ENCODE measurements at regions not wholly inside any gene's neighbourhood (a gene's known extent, or its start where the extent isn't known, plus 50 kb on each side); places are given as distances from the start of the nearest gene placed in this dataset.

GRCh38 chr15:87805117-87805820 lies 451.3 kb downstream of the NTRK3 start:
- Histone ChIP-seq H2AFZ (ENCODE audit: low read length) (no peak overlapping the region), H3K27ac (ENCODE audit: insufficient read depth, low read length) (no peak overlapping the region)
- no peak for DNase-seq (ENCODE audit: low read depth in 2 of 2)

GRCh38 chr15:87804451-87804850 lies 452.1 kb downstream of the NTRK3 start:
- Histone ChIP-seq H3K4me1 (ENCODE audit: control insufficient read depth, extremely low read depth, insufficient read depth, low read length) (no peaks in the 10 kb centered on the region), H3K9me3 (ENCODE audit: control insufficient read depth, insufficient read depth, low read depth, low read length) (no peaks in the 10 kb centered on the region), H3K4me3 (replicated peaks in 1 of 4; ENCODE audit: control extremely low read depth in 1 of 4, insufficient read depth in 1 of 4, low read depth in 3 of 4, low read length in 4 of 4) (no peak overlapping the region), H4K20me1 (ENCODE audit: control insufficient read depth, extremely low read depth, insufficient read depth, low read length) (no peaks in the 10 kb centered on the region), H2AFZ (ENCODE audit: low read length) (no peak overlapping the region), H3K9ac (ENCODE audit: insufficient read depth, low read length) (no peak overlapping the region), H3K36me3 (ENCODE audit: control insufficient read depth, insufficient read depth, low read length) (no peaks in the 10 kb centered on the region), H3K4me2 (ENCODE audit: extremely low read depth, insufficient read depth, low read length) (no peak overlapping the region), H3K79me2 (ENCODE audit: control insufficient read depth, insufficient read depth, low read length) (no peaks in the 10 kb centered on the region), H3K27me3 (ENCODE audit: control insufficient read depth, insufficient read depth, low read length) (no peaks in the 10 kb centered on the region), H3K27ac (ENCODE audit: insufficient read depth, low read length) (no peak overlapping the region)
- no peak for DNase-seq (ENCODE audit: low read depth in 2 of 2)
- no peak for TF ChIP-seq CTCF (conservative IDR thresholded peaks at IDR 0.05 in 1 of 2, IDR thresholded peaks at IDR 0.05 in 1 of 2; ENCODE audit: low read depth in 1 of 2, low read length in 2 of 2)
- TF ChIP-seq EZH2 (IDR thresholded peaks at IDR 0.05; ENCODE audit: low read length, missing control alignments) = no peak

More at GRCh38 chr15:87805117-87805820, 451.3 kb downstream of the NTRK3 start:
- TF ChIP-seq CTCF (conservative IDR thresholded peaks at IDR 0.05 in 1 of 2, IDR thresholded peaks at IDR 0.05 in 1 of 2; ENCODE audit: low read depth in 1 of 2, low read length in 2 of 2) = no peak
- TF ChIP-seq EZH2 (IDR thresholded peaks at IDR 0.05; ENCODE audit: low read length, missing control alignments) = no peak
- Histone ChIP-seq H3K36me3 (ENCODE audit: control insufficient read depth, insufficient read depth, low read length) (no peaks in the 10 kb centered on the region), H4K20me1 (ENCODE audit: control insufficient read depth, extremely low read depth, insufficient read depth, low read length) (no peaks in the 10 kb centered on the region), H3K27me3 (ENCODE audit: control insufficient read depth, insufficient read depth, low read length) (no peaks in the 10 kb centered on the region), H3K9ac (ENCODE audit: insufficient read depth, low read length) (no peak overlapping the region), H3K4me2 (ENCODE audit: extremely low read depth, insufficient read depth, low read length) (no peak overlapping the region), H3K79me2 (ENCODE audit: control insufficient read depth, insufficient read depth, low read length) (no peaks in the 10 kb centered on the region), H3K4me3 (replicated peaks in 1 of 4; ENCODE audit: control extremely low read depth in 1 of 4, insufficient read depth in 1 of 4, low read depth in 3 of 4, low read length in 4 of 4) (no peak overlapping the region), H3K9me3 (ENCODE audit: control insufficient read depth, insufficient read depth, low read depth, low read length) (no peaks in the 10 kb centered on the region), H3K4me1 (ENCODE audit: control insufficient read depth, extremely low read depth, insufficient read depth, low read length) (no peaks in the 10 kb centered on the region)

GRCh38 chr15:87799838-87800237 lies 456.7 kb downstream of the NTRK3 start:
- Histone ChIP-seq H3K9me3 (ENCODE audit: control insufficient read depth, insufficient read depth, low read depth, low read length) (no peaks in the 10 kb centered on the region), H3K27me3 (ENCODE audit: control insufficient read depth, insufficient read depth, low read length) (no peaks in the 10 kb centered on the region), H2AFZ (ENCODE audit: low read length) (no peak overlapping the region), H4K20me1 (ENCODE audit: control insufficient read depth, extremely low read depth, insufficient read depth, low read length) (no peaks in the 10 kb centered on the region), H3K9ac (ENCODE audit: insufficient read depth, low read length) (no peak overlapping the region), H3K79me2 (ENCODE audit: control insufficient read depth, insufficient read depth, low read length) (no peaks in the 10 kb centered on the region), H3K27ac (ENCODE audit: insufficient read depth, low read length) (no peak overlapping the region), H3K4me2 (ENCODE audit: extremely low read depth, insufficient read depth, low read length) (no peak overlapping the region), H3K4me3 (replicated peaks in 1 of 4; ENCODE audit: control extremely low read depth in 1 of 4, insufficient read depth in 1 of 4, low read depth in 3 of 4, low read length in 4 of 4) (no peak overlapping the region), H3K36me3 (ENCODE audit: control insufficient read depth, insufficient read depth, low read length) (no peaks in the 10 kb centered on the region), H3K4me1 (ENCODE audit: control insufficient read depth, extremely low read depth, insufficient read depth, low read length) (no peaks in the 10 kb centered on the region)
- TF ChIP-seq CTCF (conservative IDR thresholded peaks at IDR 0.05 in 1 of 2, IDR thresholded peaks at IDR 0.05 in 1 of 2; ENCODE audit: low read depth in 1 of 2, low read length in 2 of 2) (no peak), EZH2 (IDR thresholded peaks at IDR 0.05; ENCODE audit: low read length, missing control alignments) (no peak)
- no peak for DNase-seq (ENCODE audit: low read depth in 2 of 2)
